ENCODE measurements at regions not wholly inside any gene's neighbourhood (a gene's known extent, or its start where the extent isn't known, plus 50 kb on each side); places are given as distances from the start of the nearest gene placed in this dataset.

GRCh38 chr10:125232841-125233240, 72.5 kb upstream of the CTBP2 start:
- DNase-seq, result no peak

GRCh38 chr10:125231813-125232475, 71.6 kb upstream of the CTBP2 start:
- no peak for DNase-seq

DNA sequence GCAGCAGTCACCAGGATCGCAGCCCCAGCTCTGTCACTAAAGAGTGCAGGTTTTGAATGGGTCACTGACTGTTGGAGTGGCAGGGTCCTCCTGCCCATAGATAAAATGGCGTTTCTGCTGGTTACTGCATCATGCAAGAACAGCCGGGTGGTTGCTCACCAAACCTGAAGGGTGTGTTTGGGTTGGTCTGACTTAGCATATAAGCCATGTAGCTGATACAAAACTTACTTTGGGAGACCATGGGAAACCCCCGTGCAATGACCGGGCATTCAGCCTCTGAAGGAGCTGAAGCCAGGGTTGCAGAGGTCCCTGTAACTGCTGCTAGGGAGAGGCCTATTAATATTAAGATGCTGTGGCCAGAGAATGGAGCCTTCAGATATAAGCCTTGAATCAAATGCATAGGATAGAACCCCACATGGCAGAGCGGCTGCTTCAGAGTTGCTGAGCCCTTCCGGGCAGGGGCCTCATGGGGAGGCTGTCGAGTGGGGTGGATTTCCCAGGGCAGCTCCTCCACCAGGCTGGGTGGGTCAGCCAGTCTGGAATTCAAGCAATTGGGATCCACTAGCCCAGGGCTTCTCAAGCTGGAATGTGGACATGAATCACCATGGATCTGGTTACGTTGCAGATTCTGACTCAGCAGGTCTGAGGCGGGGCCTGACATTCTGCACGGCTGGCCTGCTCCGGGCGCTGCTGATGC, 70.9 kb upstream of the CTBP2 start:
- no peak for DNase-seq

DNA sequence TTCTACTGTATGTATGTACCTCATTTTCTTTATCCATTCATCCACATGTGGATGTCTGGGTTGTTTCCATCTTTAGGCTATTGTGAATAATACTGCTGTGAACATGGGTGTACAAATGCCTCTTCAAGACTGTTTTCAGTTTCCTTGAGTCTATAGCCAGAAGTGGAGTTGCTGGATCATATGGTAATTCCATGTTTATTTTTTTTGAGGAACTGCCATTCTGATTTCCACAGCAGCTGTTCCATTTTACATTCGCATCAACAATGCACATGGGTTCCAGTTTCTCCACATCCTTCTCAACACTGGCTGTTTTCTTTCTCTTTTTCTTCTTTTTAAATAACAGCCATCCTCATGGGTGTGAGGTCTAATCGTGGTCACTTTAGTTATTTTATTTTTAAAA, 69.9 kb upstream of the CTBP2 start:
- no peak for DNase-seq

DNA sequence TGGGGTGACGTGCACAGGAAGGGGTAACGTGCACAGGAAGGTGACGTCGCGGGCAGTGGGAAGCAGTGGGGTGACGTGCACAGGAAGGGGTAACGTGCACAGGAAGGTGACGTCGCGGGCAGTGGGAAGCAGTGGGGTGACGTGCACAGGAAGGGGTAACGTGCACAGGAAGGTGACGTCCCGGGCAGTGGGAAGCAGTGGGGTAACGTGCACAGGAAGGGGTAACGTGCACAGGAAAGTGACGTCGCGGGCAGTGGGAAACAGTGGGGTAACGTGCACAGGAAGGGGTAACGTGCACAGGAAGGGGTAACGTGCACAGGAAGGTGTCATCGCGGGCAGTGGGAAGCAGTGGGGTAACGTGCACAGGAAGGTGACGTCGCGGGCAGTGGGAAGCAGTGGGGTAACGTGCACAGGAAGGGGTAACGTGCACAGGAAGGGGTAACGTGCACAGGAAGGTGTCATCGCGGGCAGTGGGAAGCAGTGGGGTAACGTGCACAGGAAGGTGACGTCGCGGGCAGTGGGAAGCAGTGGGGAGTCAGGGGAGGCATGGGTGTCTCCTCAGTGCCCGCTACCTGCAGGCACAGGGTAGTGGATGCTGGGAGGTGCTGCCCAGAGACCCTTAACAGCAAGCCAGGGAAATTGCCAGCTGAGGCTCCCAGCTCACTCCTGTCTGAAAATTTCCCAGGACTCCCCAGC, 68.0 kb upstream of the CTBP2 start:
- peak in 1 of 2 donors; percentile 25 for DNase-seq

DNA sequence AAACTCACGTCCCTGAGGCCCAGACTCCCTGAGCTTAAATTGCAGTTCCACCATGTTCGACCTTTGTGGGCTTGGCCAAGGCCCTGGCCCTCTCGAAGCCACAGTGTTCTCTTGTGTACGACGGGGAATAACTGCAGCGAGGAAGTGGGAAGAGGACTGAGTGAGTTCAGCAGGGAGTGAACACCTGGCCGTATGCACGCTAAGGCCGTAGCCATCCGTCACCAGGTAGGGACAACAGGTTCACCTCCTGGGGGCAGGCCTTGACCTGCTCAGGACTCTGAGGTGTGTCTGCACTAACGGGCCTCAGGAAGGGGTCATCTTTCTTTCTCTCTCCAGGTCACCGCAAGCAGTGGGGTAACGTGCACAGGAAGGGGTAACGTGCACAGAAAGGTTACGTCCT, 67.2 kb upstream of the CTBP2 start:
- no peak for DNase-seq

DNA sequence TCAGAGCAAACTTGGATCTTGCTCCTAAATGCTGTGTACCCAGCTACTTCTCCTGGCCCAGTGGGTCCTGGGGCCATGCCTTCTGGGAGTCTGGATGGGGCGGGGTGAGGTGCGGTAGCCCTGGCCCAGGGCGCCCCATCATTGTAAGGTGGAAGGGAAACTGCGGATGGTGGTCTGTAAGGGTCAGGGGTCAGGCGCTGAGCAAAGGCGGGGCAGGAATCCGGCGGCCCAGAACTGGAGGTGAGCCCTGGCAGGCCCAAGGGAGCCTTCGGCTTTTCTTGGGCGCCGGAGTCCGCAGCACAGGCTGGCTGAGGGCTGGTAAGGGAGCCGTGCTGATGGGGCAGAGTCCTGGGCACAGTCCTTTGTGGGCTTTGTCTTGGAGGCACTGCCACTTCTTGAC, 66.5 kb upstream of the CTBP2 start:
- no peak for DNase-seq

DNA sequence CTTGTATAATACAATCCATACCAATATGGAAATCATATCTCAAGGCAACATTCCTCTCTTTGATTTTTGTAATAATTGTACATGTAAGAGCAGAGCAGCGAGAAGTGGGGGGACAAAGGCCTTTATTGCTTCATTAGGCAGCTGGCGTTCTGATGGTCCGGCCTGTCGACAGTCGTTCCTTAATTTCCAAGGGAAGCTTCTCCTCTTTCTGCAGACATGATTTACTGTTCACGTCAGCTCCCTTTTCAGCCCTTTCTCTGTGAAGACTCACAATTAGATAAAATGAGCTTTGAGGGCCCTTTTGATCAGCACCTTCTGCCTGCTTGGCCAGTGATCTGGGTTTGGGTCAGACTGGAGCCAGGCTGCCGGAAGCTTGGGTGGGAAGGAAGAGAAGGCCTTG, 65.6 kb upstream of the CTBP2 start:
- no peak for DNase-seq

GRCh38 chr10:125225051-125225450, 64.7 kb upstream of the CTBP2 start:
- DNase-seq, result no peak

DNA sequence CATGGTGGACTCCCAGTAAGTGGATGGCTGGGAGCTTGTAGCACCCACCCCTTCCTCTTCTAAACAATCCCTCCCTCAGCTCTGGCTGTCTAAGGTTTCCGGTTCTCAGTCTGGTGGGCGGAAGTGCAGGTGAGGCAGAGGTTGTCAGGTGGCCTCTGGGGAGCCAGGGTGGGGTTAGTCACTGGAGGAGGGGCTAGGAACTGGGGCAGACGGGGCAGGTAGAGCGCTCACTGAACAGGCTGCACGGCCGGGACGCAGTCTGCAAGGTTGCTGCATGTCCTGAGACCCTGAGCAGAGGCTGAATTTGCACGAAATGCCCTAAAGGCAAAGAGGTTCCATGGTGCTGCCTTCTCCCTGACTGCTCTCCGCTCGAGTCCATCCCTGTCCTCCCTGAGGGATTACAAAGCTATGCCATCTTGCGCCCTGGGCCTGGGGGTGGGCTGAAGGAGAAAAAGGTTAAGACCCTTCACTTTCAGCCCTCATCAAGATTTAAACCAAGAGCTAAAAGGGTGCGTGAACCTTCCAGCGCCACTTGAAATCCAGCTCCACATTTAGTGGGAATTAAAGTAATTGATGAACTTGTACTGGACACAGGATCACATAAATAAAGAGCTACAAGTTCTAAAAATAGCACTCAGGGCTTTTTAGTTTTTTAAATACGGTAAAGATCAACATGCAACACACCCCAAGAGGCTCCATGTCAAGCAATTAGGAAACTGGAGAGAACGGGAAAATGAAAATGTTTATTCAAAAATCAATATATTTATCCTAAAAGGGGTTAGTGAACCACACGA, 62.3 kb upstream of the CTBP2 start:
- no peak for DNase-seq

DNA sequence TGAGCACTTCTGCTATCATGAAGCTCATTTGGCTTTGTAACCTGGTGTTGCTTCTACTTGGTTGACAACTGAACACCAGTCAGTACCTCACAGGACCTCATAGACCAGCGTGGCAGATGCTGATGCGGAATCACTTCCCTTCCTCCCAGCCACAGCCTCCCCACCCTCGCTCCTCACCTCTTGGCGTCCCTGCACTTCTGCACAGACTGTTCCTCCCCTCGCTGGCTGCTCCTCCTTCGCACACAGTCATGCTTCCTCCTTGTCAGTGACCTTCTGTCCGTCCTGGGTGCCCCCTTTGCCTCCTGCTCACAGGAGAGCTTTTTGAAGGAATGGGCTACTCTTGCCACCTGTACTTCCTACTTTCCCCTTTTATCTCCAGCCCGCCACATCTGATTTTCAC, 61.4 kb upstream of the CTBP2 start:
- DNase-seq, result no peak

DNA sequence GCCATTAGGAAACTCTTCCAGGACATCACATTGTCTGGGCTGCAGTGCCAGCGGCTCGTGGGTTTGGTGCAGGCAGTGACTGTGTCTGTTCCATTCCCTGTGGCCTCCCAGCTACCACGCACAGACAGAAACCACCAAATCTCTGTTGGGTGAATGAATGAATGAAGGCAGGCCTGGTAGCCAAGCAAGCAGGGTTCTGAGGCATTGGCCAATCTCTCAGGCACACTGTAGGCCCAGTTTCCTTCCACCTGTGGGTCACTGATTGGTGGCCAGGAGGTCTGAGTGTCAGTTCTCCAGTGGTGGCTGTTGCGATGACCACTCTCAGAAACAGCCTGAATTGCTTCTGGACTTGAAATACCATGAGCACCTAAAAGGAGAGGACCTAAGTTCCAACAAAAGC, 59.4 kb upstream of the CTBP2 start:
- no peak for DNase-seq

GRCh38 chr10:125218967-125219366, 58.6 kb upstream of the CTBP2 start:
- no peak for DNase-seq

GRCh38 chr10:125217990-125218675, 57.8 kb upstream of the CTBP2 start:
- DNase-seq, result no peak

DNA sequence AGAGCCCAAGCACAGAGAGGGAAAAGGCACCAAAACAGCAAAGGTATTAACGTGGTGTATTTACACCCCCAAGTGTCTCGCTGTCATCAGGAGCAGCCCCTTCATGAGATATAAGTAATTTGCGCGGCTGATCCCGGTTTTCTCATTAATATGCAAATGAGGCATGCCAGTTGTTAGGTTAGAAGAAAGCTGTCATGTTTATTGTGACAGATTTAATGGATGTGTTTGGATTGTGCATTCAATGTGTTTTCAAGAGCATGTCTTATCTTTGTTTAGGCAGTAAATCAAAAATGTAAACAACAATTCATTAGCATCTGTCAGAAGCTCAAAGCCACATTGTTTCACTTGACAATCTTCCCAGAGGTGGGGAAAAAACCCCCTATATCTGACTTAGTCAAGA, 56.5 kb upstream of the CTBP2 start:
- DNase-seq, result no peak

GRCh38 chr10:125216309-125216708, 55.9 kb upstream of the CTBP2 start:
- no peak for DNase-seq

- DNase-seq, result no peak
Measured at GRCh38 chr10:125214283-125214570, 53.9 kb upstream of the CTBP2 start.

GRCh38 chr10:125213541-125214282, 53.3 kb upstream of the CTBP2 start:
- no peak for DNase-seq

- DNase-seq, result no peak
Measured at GRCh38 chr10:125212150-125212809, 51.9 kb upstream of the CTBP2 start.

All from CD4-positive, alpha-beta T cell treated with Interleukin-4 for 1 hour (primary cell).